ENCODE measurements at regions not wholly inside any gene's neighbourhood (a gene's known extent, or its start where the extent isn't known, plus 50 kb on each side); places are given as distances from the start of the nearest gene placed in this dataset.
"Not testable (repeated sequence)": the region's sequence is repeated elsewhere in the genome, so short reads cannot be mapped to it uniquely, and the experiment has no call there.

- Histone ChIP-seq H3K4me3 (ENCODE audit: low read depth in 2 of 2, low read length in 2 of 2) (no peak overlapping the region), H3K9me3 (ENCODE audit: control insufficient read depth, insufficient read depth, low read depth, low read length) (no peaks in the 10 kb centered on the region), H3K27ac (ENCODE audit: low read length) (no peak overlapping the region), H3K36me3 (ENCODE audit: control insufficient read depth, insufficient read depth, low read length) (no peaks in the 10 kb centered on the region), H3K4me1 (ENCODE audit: control insufficient read depth, insufficient read depth, low read length) (no peaks in the 10 kb centered on the region), H3K27me3 (ENCODE audit: control insufficient read depth, insufficient read depth, low read length) (no peaks in the 10 kb centered on the region)
- DNase-seq (ENCODE audit: low read depth, low spot score), result no peak
- intact Hi-C loops (cut with micrococcal nuclease; ENCODE audit: unreplicated experiment), result no loop called here
- no TSS peak for BruUV-seq (replicated peaks)
- ATAC-seq, result no peak
- ChIA-PET POLR2A (no interaction called here), CTCF (no interaction called here)
- in situ Hi-C loops (cut with HindIII; ENCODE audit: low pct_unique_long_range_greater_than_20kb, low sequenced_read_pairs), result no loop called here
- TF ChIP-seq SIN3A (IDR thresholded peaks at IDR 0.05; ENCODE audit: borderline replicate concordance, insufficient read depth, low read depth, low read length) (no peak), CTCF (IDR thresholded peaks at IDR 0.05) (no peak), REST (IDR thresholded peaks at IDR 0.05; ENCODE audit: insufficient read depth in 1 of 2, low read depth in 2 of 2, low read length in 1 of 2) (no peak), POLR2AphosphoS5 (IDR thresholded peaks at IDR 0.05; ENCODE audit: low read depth, low read length) (no peak), TCF7L2 (IDR thresholded peaks at IDR 0.05; ENCODE audit: low read depth, low read length) (no peak)
Measured at GRCh38 chr21:18831942-18832676, 428.5 kb upstream of the TMPRSS15 start.

GRCh38 chr21:18832950-18833349, 429.4 kb upstream of the TMPRSS15 start:
- in situ Hi-C loops (cut with HindIII; ENCODE audit: low pct_unique_long_range_greater_than_20kb, low sequenced_read_pairs) (no loop called here), intact Hi-C loops (cut with micrococcal nuclease; ENCODE audit: unreplicated experiment) (no loop called here)
- Histone ChIP-seq H3K36me3 (ENCODE audit: control insufficient read depth, insufficient read depth, low read length) (no peaks in the 10 kb centered on the region), H3K4me1 (ENCODE audit: control insufficient read depth, insufficient read depth, low read length) (no peaks in the 10 kb centered on the region), H3K4me3 (ENCODE audit: low read depth in 2 of 2, low read length in 2 of 2) (no peak overlapping the region), H3K9me3 (ENCODE audit: control insufficient read depth, insufficient read depth, low read depth, low read length) (no peaks in the 10 kb centered on the region), H3K27ac (ENCODE audit: low read length) (no peak overlapping the region), H3K27me3 (ENCODE audit: control insufficient read depth, insufficient read depth, low read length) (no peaks in the 10 kb centered on the region)
- ATAC-seq (peak; percentile 83), DNase-seq (ENCODE audit: low read depth, low spot score) (no peak)
- BruUV-seq (replicated peaks), result no TSS peak
- CTCF ChIA-PET, result no interaction called here
- no peak for TF ChIP-seq POLR2AphosphoS5 (IDR thresholded peaks at IDR 0.05; ENCODE audit: low read depth, low read length)
- no peak for TF ChIP-seq SIN3A (IDR thresholded peaks at IDR 0.05; ENCODE audit: borderline replicate concordance, insufficient read depth, low read depth, low read length)
- no peak for TF ChIP-seq REST (IDR thresholded peaks at IDR 0.05; ENCODE audit: insufficient read depth in 1 of 2, low read depth in 2 of 2, low read length in 1 of 2)
- no peak for TF ChIP-seq CTCF (IDR thresholded peaks at IDR 0.05)
- POLR2A ChIA-PET, result no interaction called here

GRCh38 chr21:18834121-18834520, 430.5 kb upstream of the TMPRSS15 start:
- POLR2A ChIA-PET; H3K9me3 ChIP-seq (ENCODE audit: control insufficient read depth, insufficient read depth, low read depth, low read length); intact Hi-C loops (cut with micrococcal nuclease; ENCODE audit: unreplicated experiment); H3K4me1 ChIP-seq (ENCODE audit: control insufficient read depth, insufficient read depth, low read length); CTCF ChIA-PET; ATAC-seq; H3K27ac ChIP-seq (ENCODE audit: low read length); DNase-seq (ENCODE audit: low read depth, low spot score); H3K27me3 ChIP-seq (ENCODE audit: control insufficient read depth, insufficient read depth, low read length); H3K36me3 ChIP-seq (ENCODE audit: control insufficient read depth, insufficient read depth, low read length); BruUV-seq (replicated peaks); H3K4me3 ChIP-seq (ENCODE audit: low read depth in 2 of 2, low read length in 2 of 2); in situ Hi-C loops (cut with HindIII; ENCODE audit: low pct_unique_long_range_greater_than_20kb, low sequenced_read_pairs): not testable (repeated sequence)
